GM19035 (cell line): ENCODE measurements at regions not wholly inside any gene's neighbourhood (a gene's known extent, or its start where the extent isn't known, plus 50 kb on each side); places are given as distances from the start of the nearest gene placed in this dataset.

Experiments
- ATAC-seq: cut with Tn5 transposase; IDR thresholded peaks from one replicate; pipeline ENCODE4 v1.9.1; 2021; ENCODE audit not compliant: unreplicated experiment

GRCh38 chr3:107943786-107944523 lies 146.9 kb downstream of the CD47 start:
- ATAC-seq, result no peak

- no peak for ATAC-seq
Observed at GRCh38 chr3:107942951-107943749, 147.7 kb downstream of the CD47 start.

GRCh38 chr3:107942244-107942643 lies 148.6 kb downstream of the CD47 start:
- ATAC-seq, result no peak

GRCh38 chr3:107939691-107940442 lies 151.0 kb downstream of the CD47 start:
- ATAC-seq, result no peak

- ATAC-seq, result no peak
Observed at GRCh38 chr3:107938143-107938542, 152.7 kb downstream of the CD47 start.

- ATAC-seq, result no peak
Observed at GRCh38 chr3:107934808-107935207, 156.0 kb downstream of the CD47 start.

GRCh38 chr3:107933450-107933849 lies 157.4 kb downstream of the CD47 start:
- ATAC-seq, result no peak

GRCh38 chr3:107931326-107931725 lies 159.5 kb downstream of the CD47 start:
- no peak for ATAC-seq

- no peak for ATAC-seq
Observed at GRCh38 chr3:107929088-107929487, 161.7 kb downstream of the CD47 start.

- peak; percentile 32 for ATAC-seq
Observed at GRCh38 chr3:107928084-107928445, 162.8 kb downstream of the CD47 start.

GRCh38 chr3:107927361-107928083 lies 163.3 kb downstream of the CD47 start:
- peak; percentile 96 for ATAC-seq

GRCh38 chr3:107925851-107926250 lies 165.0 kb downstream of the CD47 start:
- no peak for ATAC-seq

GRCh38 chr3:107921038-107921437 lies 169.8 kb downstream of the CD47 start:
- no peak for ATAC-seq

- no peak for ATAC-seq
Observed at GRCh38 chr3:107920538-107920937, 170.3 kb downstream of the CD47 start.

GRCh38 chr3:107919239-107919638 lies 171.6 kb downstream of the CD47 start:
- ATAC-seq, result no peak

GRCh38 chr3:107916171-107916570 lies 174.7 kb downstream of the CD47 start:
- ATAC-seq, result no peak

GRCh38 chr3:107915706-107916105 lies 175.1 kb downstream of the CD47 start:
- no peak for ATAC-seq

GRCh38 chr3:107913701-107914100 lies 177.1 kb downstream of the CD47 start:
- ATAC-seq, result no peak

- ATAC-seq, result no peak
Observed at GRCh38 chr3:107911337-107912000, 179.4 kb downstream of the CD47 start.

GRCh38 chr3:107910713-107911259 lies 180.0 kb downstream of the CD47 start:
- ATAC-seq, result peak; percentile 98
